Neural progenitor cell (in vitro differentiated cells): ENCODE measurements at regions not wholly inside any gene's neighbourhood (a gene's known extent, or its start where the extent isn't known, plus 50 kb on each side); places are given as distances from the start of the nearest gene placed in this dataset.
A peak's percentile ranks its signal among the peaks of the same experiment; 100 is the strongest.

Source experiments
- DNase-seq: peaks from one replicate; pipeline ENCODE4 v3.0.0-alpha.2; 2016; ENCODE audit warnings: low spot score
- H2AFZ ChIP-seq: fragments of 200-600 bp; sonication (generic); replicated peaks from 2 replicates; pipeline ENCODE4 v1.6.1; 2016; ENCODE audit warnings: antibody characterized with exemption
- H3F3A ChIP-seq: fragments of 200-600 bp; sonication (generic); 2 replicates; pipeline ENCODE4 v1.6.1; 2016; ENCODE audit warnings: antibody characterized with exemption, low read depth
- H3K27ac ChIP-seq: fragments of 200-600 bp; sonication (generic); 2 replicates; pipeline ENCODE4 v1.5.1; 2016; ENCODE audit warnings: mild to moderate bottlenecking
- H3K27me3 ChIP-seq: fragments of 200-600 bp; sonication (generic); 2 replicates; pipeline ENCODE4 v1.6.1; 2016; ENCODE audit warnings: mild to moderate bottlenecking, moderate library complexity
- H3K36me3 ChIP-seq: fragments of 200-600 bp; sonication (generic); 2 replicates; pipeline ENCODE4 v1.5.1; 2016
- H3K4me1 ChIP-seq: fragments of 200-600 bp; sonication (generic); 2 replicates; pipeline ENCODE4 v1.6.1; 2016; ENCODE audit warnings: mixed run types
- H3K4me2 ChIP-seq: fragments of 200-600 bp; sonication (generic); 2 replicates; pipeline ENCODE4 v1.6.1; 2016
- H3K4me3 ChIP-seq: fragments of 200-600 bp; sonication (generic); 2 replicates; pipeline ENCODE4 v1.5.1; 2016
- H3K79me2 ChIP-seq: fragments of 200-600 bp; sonication (generic); 2 replicates; pipeline ENCODE4 v1.6.1; 2016; ENCODE audit warnings: low read depth
- H3K9ac ChIP-seq: fragments of 200-600 bp; sonication (generic); 2 replicates; pipeline ENCODE4 v1.6.1; 2016
- H3K9me3 ChIP-seq: fragments of 200-600 bp; sonication (generic); 2 replicates; pipeline ENCODE4 v1.5.1; 2016; ENCODE audit warnings: low read depth
- H4K20me1 ChIP-seq: fragments of 200-600 bp; sonication (generic); 2 replicates; pipeline ENCODE4 v1.6.1; 2016; ENCODE audit warnings: low read depth
- H3K27ac Mint-ChIP-seq: 3 replicates; pipeline ENCODE4 v1.8.0; 2021; ENCODE audit warnings: mixed read lengths
- H3K27me3 Mint-ChIP-seq: 2 replicates; pipeline ENCODE4 v1.8.0; 2022; ENCODE audit warnings: low read depth, mild to moderate bottlenecking, inconsistent platforms, moderate library complexity, mixed read lengths; ENCODE audit not compliant: insufficient read depth
- H3K36me3 Mint-ChIP-seq: 3 replicates; pipeline ENCODE4 v1.8.0; 2021; ENCODE audit warnings: mixed read lengths
- H3K4me1 Mint-ChIP-seq: 3 replicates; pipeline ENCODE4 v1.8.0; 2021; ENCODE audit warnings: mixed read lengths
- H3K4me3 Mint-ChIP-seq: 3 replicates; pipeline ENCODE4 v1.8.0; 2021; ENCODE audit warnings: mild to moderate bottlenecking, moderate library complexity, mixed read lengths
- H3K9me3 Mint-ChIP-seq: 3 replicates; pipeline ENCODE4 v1.8.0; 2020; ENCODE audit warnings: mixed read lengths
- CTCF ChIP-seq: fragments of 200-600 bp; sonication (generic); IDR thresholded peaks from 2 replicates; pipeline ENCODE4 v1.5.1; 2017; ENCODE audit warnings: antibody characterized with exemption, mild to moderate bottlenecking
- EZH2 ChIP-seq: fragments of 200-600 bp; sonication (generic); IDR thresholded peaks from 2 replicates; pipeline ENCODE4 v1.6.1; 2017; ENCODE audit warnings: antibody characterized with exemption, mild to moderate bottlenecking, moderate library complexity
- EZH2phosphoT487 ChIP-seq: fragments of 200-600 bp; sonication (generic); IDR thresholded peaks from 2 replicates; pipeline ENCODE4 v1.6.1; 2017; ENCODE audit warnings: antibody characterized with exemption

- no peaks in the 10 kb centered on the region for H3K36me3 Mint-ChIP-seq
- H3K9me3 ChIP-seq = no peaks in the 10 kb centered on the region
- no peak overlapping the region for H3K4me2 ChIP-seq
- H3K4me3 Mint-ChIP-seq = no peak overlapping the region
- H3K79me2 ChIP-seq = no peaks in the 10 kb centered on the region
- H4K20me1 ChIP-seq = no peaks in the 10 kb centered on the region
- no peaks in the 10 kb centered on the region for H3K4me1 ChIP-seq
- H3K9me3 Mint-ChIP-seq = peaks cover 4% of the 10 kb centered on the region
- no peaks in the 10 kb centered on the region for H3K36me3 ChIP-seq
- no peak for DNase-seq
- H3K4me1 Mint-ChIP-seq = peaks cover 3% of the 10 kb centered on the region
- H3K9ac ChIP-seq = no peak overlapping the region
- no peak overlapping the region for H3K27ac ChIP-seq
- H3K27me3 Mint-ChIP-seq = peaks cover 2% of the 10 kb centered on the region
- no peak overlapping the region for H3K27ac Mint-ChIP-seq
- H3K4me3 ChIP-seq = no peak overlapping the region
- H3F3A ChIP-seq = no peaks in the 10 kb centered on the region
- peak overlapping the region; percentile 63 for H2AFZ ChIP-seq
- H3K27me3 ChIP-seq = no peaks in the 10 kb centered on the region
- TF ChIP-seq CTCF = no peak
- TF ChIP-seq EZH2 = no peak
- no peak for TF ChIP-seq EZH2phosphoT487
Observed at GRCh38 chr13:60873116-60873515, 476.1 kb downstream of the TDRD3 start.

- no peaks in the 10 kb centered on the region for H3K36me3 Mint-ChIP-seq
- H3K4me1 ChIP-seq = no peaks in the 10 kb centered on the region
- no peaks in the 10 kb centered on the region for H3K4me1 Mint-ChIP-seq
- H3K27me3 Mint-ChIP-seq = peaks cover 2% of the 10 kb centered on the region
- H3K27me3 ChIP-seq = no peaks in the 10 kb centered on the region
- H3K9me3 Mint-ChIP-seq = peaks cover 9% of the 10 kb centered on the region
- H2AFZ ChIP-seq = no peak overlapping the region
- H3F3A ChIP-seq = no peaks in the 10 kb centered on the region
- DNase-seq = no peak
- H3K27ac Mint-ChIP-seq = no peak overlapping the region
- no peak overlapping the region for H3K27ac ChIP-seq
- no peaks in the 10 kb centered on the region for H4K20me1 ChIP-seq
- no peaks in the 10 kb centered on the region for H3K36me3 ChIP-seq
- no peak overlapping the region for H3K4me3 Mint-ChIP-seq
- H3K9me3 ChIP-seq = no peaks in the 10 kb centered on the region
- no peak overlapping the region for H3K9ac ChIP-seq
- TF ChIP-seq EZH2 (no peak), EZH2phosphoT487 (no peak), CTCF (no peak)
- H3K79me2 ChIP-seq = no peaks in the 10 kb centered on the region
- H3K4me2 ChIP-seq = no peak overlapping the region
- no peak overlapping the region for H3K4me3 ChIP-seq
Observed at GRCh38 chr13:60869941-60870613, 473.1 kb downstream of the TDRD3 start.

- TF ChIP-seq EZH2phosphoT487 (no peak), CTCF (no peak), EZH2 (no peak)
- H3K4me1 ChIP-seq = no peaks in the 10 kb centered on the region
- no peak overlapping the region for H3K27ac Mint-ChIP-seq
- H3K9me3 ChIP-seq = no peaks in the 10 kb centered on the region
- no peaks in the 10 kb centered on the region for H3K36me3 Mint-ChIP-seq
- H3K4me2 ChIP-seq = no peak overlapping the region
- peaks cover 2% of the 10 kb centered on the region for H3K27me3 Mint-ChIP-seq
- DNase-seq = no peak
- H3K9ac ChIP-seq = no peak overlapping the region
- no peaks in the 10 kb centered on the region for H3F3A ChIP-seq
- H2AFZ ChIP-seq = no peak overlapping the region
- no peaks in the 10 kb centered on the region for H3K4me1 Mint-ChIP-seq
- no peaks in the 10 kb centered on the region for H4K20me1 ChIP-seq
- no peaks in the 10 kb centered on the region for H3K27me3 ChIP-seq
- no peaks in the 10 kb centered on the region for H3K79me2 ChIP-seq
- H3K9me3 Mint-ChIP-seq = peaks cover 13% of the 10 kb centered on the region
- H3K27ac ChIP-seq = no peak overlapping the region
- no peak overlapping the region for H3K4me3 ChIP-seq
- no peaks in the 10 kb centered on the region for H3K36me3 ChIP-seq
- no peak overlapping the region for H3K4me3 Mint-ChIP-seq
Observed at GRCh38 chr13:60869225-60869624, 472.2 kb downstream of the TDRD3 start.
